ENCODE measurements at regions not wholly inside any gene's neighbourhood (a gene's known extent, or its start where the extent isn't known, plus 50 kb on each side); places are given as distances from the start of the nearest gene placed in this dataset.

GRCh38 chr20:1720226-1720625 is 62.6 kb upstream of the SIRPG start:
- H3K4me1 Mint-ChIP-seq (ENCODE audit: low read depth, unreplicated experiment), result no peaks in the 10 kb centered on the region
- H3K9me3 Mint-ChIP-seq (ENCODE audit: low read depth, unreplicated experiment), result no peaks in the 10 kb centered on the region
- BruUV-seq (replicated peaks), result no TSS peak
- TF ChIP-seq CTCF (IDR thresholded peaks at IDR 0.05; ENCODE audit: unreplicated experiment), result no peak
- no peak overlapping the region for H3K27ac Mint-ChIP-seq (ENCODE audit: unreplicated experiment)
- CTCF ChIA-PET, result no interaction called here
- H3K36me3 Mint-ChIP-seq (ENCODE audit: insufficient read depth, unreplicated experiment), result no peaks in the 10 kb centered on the region
- H3K27me3 Mint-ChIP-seq (ENCODE audit: unreplicated experiment), result peaks cover 73% of the 10 kb centered on the region
- intact Hi-C loops (cut with micrococcal nuclease; ENCODE audit: unreplicated experiment), result no loop called here
- H3K4me3 Mint-ChIP-seq (ENCODE audit: low read depth, unreplicated experiment), result no peak overlapping the region
- no peak for DNase-seq

- BruUV-seq (replicated peaks), result no TSS peak
- no peak for TF ChIP-seq CTCF (IDR thresholded peaks at IDR 0.05; ENCODE audit: unreplicated experiment)
- CTCF ChIA-PET, result no interaction called here
- Mint-ChIP-seq H3K4me1 (ENCODE audit: low read depth, unreplicated experiment) (no peaks in the 10 kb centered on the region), H3K36me3 (ENCODE audit: insufficient read depth, unreplicated experiment) (no peaks in the 10 kb centered on the region), H3K27ac (ENCODE audit: unreplicated experiment) (no peak overlapping the region), H3K4me3 (ENCODE audit: low read depth, unreplicated experiment) (no peak overlapping the region), H3K27me3 (ENCODE audit: unreplicated experiment) (peaks cover 73% of the 10 kb centered on the region), H3K9me3 (ENCODE audit: low read depth, unreplicated experiment) (no peaks in the 10 kb centered on the region)
- intact Hi-C loops (cut with micrococcal nuclease; ENCODE audit: unreplicated experiment), result no loop called here
- no peak for DNase-seq
Observed at GRCh38 chr20:1718604-1719384, 61.2 kb upstream of the SIRPG start.

- no TSS peak for BruUV-seq (replicated peaks)
Observed at GRCh38 chr20:1712634-1713624, 55.4 kb upstream of the SIRPG start.

More at GRCh38 chr20:1712634-1713624, 55.4 kb upstream of the SIRPG start:
- no peak overlapping the region for H3K4me3 Mint-ChIP-seq (ENCODE audit: low read depth, unreplicated experiment)
- H3K9me3 Mint-ChIP-seq (ENCODE audit: low read depth, unreplicated experiment), result peaks cover 4% of the 10 kb centered on the region
- H3K27ac Mint-ChIP-seq (ENCODE audit: unreplicated experiment), result no peak overlapping the region
- CTCF ChIA-PET, result no interaction called here
- DNase-seq, result no peak
- H3K4me1 Mint-ChIP-seq (ENCODE audit: low read depth, unreplicated experiment), result no peaks in the 10 kb centered on the region
- H3K36me3 Mint-ChIP-seq (ENCODE audit: insufficient read depth, unreplicated experiment), result no peaks in the 10 kb centered on the region
- intact Hi-C loops (cut with micrococcal nuclease; ENCODE audit: unreplicated experiment), result no loop called here
- H3K27me3 Mint-ChIP-seq (ENCODE audit: unreplicated experiment), result peaks cover 71% of the 10 kb centered on the region
- no peak for TF ChIP-seq CTCF (IDR thresholded peaks at IDR 0.05; ENCODE audit: unreplicated experiment)
